ENCODE measurements at regions not wholly inside any gene's neighbourhood (a gene's known extent, or its start where the extent isn't known, plus 50 kb on each side); places are given as distances from the start of the nearest gene placed in this dataset.

DNA sequence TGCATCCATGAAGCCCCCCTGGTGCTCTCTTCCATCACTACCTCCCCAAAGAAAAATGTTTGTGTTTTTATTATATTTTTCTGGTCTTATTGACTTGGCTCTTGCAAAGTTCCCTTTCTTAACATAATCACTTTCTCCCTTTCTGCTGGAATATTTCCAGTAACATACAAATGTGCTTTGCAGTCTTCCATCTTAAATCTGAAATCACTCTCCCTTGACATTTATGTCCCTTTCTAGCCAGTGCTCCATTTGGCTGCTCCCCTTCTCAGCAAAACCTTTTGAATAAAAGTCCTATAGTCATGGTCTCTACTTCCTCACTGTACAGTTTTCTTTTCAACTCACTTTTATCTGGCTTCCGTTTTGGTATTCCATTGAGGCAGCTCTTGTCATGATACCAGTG, 118.8 kb downstream of the SNAPC1 start:
- TF ChIP-seq, protein P1, sequence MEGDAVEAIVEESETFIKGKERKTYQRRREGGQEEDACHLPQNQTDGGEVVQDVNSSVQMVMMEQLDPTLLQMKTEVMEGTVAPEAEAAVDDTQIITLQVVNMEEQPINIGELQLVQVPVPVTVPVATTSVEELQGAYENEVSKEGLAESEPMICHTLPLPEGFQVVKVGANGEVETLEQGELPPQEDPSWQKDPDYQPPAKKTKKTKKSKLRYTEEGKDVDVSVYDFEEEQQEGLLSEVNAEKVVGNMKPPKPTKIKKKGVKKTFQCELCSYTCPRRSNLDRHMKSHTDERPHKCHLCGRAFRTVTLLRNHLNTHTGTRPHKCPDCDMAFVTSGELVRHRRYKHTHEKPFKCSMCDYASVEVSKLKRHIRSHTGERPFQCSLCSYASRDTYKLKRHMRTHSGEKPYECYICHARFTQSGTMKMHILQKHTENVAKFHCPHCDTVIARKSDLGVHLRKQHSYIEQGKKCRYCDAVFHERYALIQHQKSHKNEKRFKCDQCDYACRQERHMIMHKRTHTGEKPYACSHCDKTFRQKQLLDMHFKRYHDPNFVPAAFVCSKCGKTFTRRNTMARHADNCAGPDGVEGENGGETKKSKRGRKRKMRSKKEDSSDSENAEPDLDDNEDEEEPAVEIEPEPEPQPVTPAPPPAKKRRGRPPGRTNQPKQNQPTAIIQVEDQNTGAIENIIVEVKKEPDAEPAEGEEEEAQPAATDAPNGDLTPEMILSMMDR (IDR thresholded peaks at IDR 0.05; ENCODE audit: insufficient read depth, low read length, poor library complexity, severe bottlenecking), result no peak
- no peak for TF ChIP-seq EZH2phosphoT487 (conservative IDR thresholded peaks at IDR 0.05; ENCODE audit: low read length)

Measured in SU-DHL-6 (cell line).